ENCODE measurements at regions not wholly inside any gene's neighbourhood (a gene's known extent, or its start where the extent isn't known, plus 50 kb on each side); places are given as distances from the start of the nearest gene placed in this dataset.

DNA sequence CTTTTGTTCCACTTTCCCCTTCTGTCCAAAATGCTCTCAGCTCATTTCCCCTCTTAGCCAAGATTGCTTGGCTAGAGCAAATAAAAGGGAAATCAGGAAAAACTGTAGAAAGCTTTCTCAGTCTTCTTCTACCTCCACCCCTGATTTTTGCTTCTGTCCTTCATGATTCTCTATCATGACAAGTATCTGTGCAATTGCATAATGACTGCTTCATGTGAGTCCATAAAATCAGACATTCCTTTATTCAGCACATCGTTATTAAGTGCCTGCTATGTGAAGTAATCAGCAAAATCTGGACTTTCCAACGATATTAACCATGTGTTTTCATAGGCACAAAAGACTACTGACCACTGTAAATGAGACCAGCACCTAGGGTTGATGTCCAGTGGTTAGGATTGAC, 321.5 kb upstream of the CBLB start:
- DNase-seq (ENCODE audit: low spot score), result no peak
- 68% methylated on average over 2 of the region's 2 CpGs for WGBS (ENCODE audit: low lambda C conversion rate, missing lambda C conversion rate)

DNA sequence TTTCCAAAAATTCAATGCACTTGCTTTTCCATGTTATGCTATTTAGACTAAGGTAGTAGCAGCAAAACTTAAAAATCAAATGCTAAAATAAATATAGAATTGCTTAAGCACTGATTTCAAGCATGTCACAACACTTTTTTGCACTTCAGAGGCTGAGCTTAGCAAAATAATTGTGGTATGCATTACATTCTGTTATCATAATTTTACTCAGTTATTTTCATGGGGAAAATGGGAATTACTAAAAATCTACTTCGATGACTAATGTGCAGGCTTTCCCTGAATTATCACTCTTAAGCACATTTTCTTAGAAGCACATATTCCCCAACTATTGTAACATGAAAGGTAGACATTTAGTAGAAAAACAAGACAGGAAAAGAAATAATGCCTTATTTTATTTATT, 322.4 kb upstream of the CBLB start:
- H3K4me1 ChIP-seq (ENCODE audit: insufficient read depth), result no peaks in the 10 kb centered on the region
- no peaks in the 10 kb centered on the region for H3K79me2 ChIP-seq
- no peak overlapping the region for H3K4me3 ChIP-seq
- no peaks in the 10 kb centered on the region for H3K9me2 ChIP-seq (replicated peaks; ENCODE audit: insufficient read depth)
- no peaks in the 10 kb centered on the region for H3K9me3 ChIP-seq (ENCODE audit: low read depth)
- no peaks in the 10 kb centered on the region for H3K27me3 ChIP-seq
- H3K4me2 ChIP-seq, result no peak overlapping the region
- no peak overlapping the region for H3K27ac ChIP-seq
- 92% methylated on average over 1 of the region's 1 CpG for WGBS (ENCODE audit: low lambda C conversion rate, missing lambda C conversion rate)
- H3K36me3 ChIP-seq (replicated peaks; ENCODE audit: insufficient read depth, low read depth), result no peaks in the 10 kb centered on the region
- H2AFZ ChIP-seq, result no peak overlapping the region
- no peaks in the 10 kb centered on the region for H4K20me1 ChIP-seq (ENCODE audit: insufficient read depth, poor library complexity, severe bottlenecking)
- TF ChIP-seq CTCF (IDR thresholded peaks at IDR 0.05; ENCODE audit: poor library complexity), result no peak
- no peak for TF ChIP-seq EZH2 (IDR thresholded peaks at IDR 0.05; ENCODE audit: borderline replicate concordance)
- TF ChIP-seq EZH2phosphoT487 (IDR thresholded peaks at IDR 0.05; ENCODE audit: low read depth, severe bottlenecking, unreplicated experiment), result no peak
- DNase-seq (ENCODE audit: low spot score), result no peak

More for the DNA sequence above, 321.5 kb upstream of the CBLB start:
- no peak overlapping the region for H3K27ac ChIP-seq
- H3K4me3 ChIP-seq, result no peak overlapping the region
- no peaks in the 10 kb centered on the region for H4K20me1 ChIP-seq (ENCODE audit: insufficient read depth, poor library complexity, severe bottlenecking)
- TF ChIP-seq EZH2 (IDR thresholded peaks at IDR 0.05; ENCODE audit: borderline replicate concordance) (no peak), EZH2phosphoT487 (IDR thresholded peaks at IDR 0.05; ENCODE audit: low read depth, severe bottlenecking, unreplicated experiment) (no peak), CTCF (IDR thresholded peaks at IDR 0.05; ENCODE audit: poor library complexity) (no peak)
- no peaks in the 10 kb centered on the region for H3K9me3 ChIP-seq (ENCODE audit: low read depth)
- H2AFZ ChIP-seq, result no peak overlapping the region
- H3K79me2 ChIP-seq, result no peaks in the 10 kb centered on the region
- no peaks in the 10 kb centered on the region for H3K27me3 ChIP-seq
- no peak overlapping the region for H3K4me2 ChIP-seq
- no peaks in the 10 kb centered on the region for H3K9me2 ChIP-seq (replicated peaks; ENCODE audit: insufficient read depth)
- H3K4me1 ChIP-seq (ENCODE audit: insufficient read depth), result no peaks in the 10 kb centered on the region
- no peaks in the 10 kb centered on the region for H3K36me3 ChIP-seq (replicated peaks; ENCODE audit: insufficient read depth, low read depth)

- Histone ChIP-seq H3K4me1 (ENCODE audit: insufficient read depth) (no peaks in the 10 kb centered on the region), H3K27me3 (no peaks in the 10 kb centered on the region), H4K20me1 (ENCODE audit: insufficient read depth, poor library complexity, severe bottlenecking) (no peaks in the 10 kb centered on the region), H3K79me2 (no peaks in the 10 kb centered on the region), H3K27ac (no peak overlapping the region), H3K9me3 (ENCODE audit: low read depth) (no peaks in the 10 kb centered on the region), H3K9me2 (replicated peaks; ENCODE audit: insufficient read depth) (no peaks in the 10 kb centered on the region), H3K4me3 (no peak overlapping the region), H3K36me3 (replicated peaks; ENCODE audit: insufficient read depth, low read depth) (no peaks in the 10 kb centered on the region), H3K4me2 (no peak overlapping the region), H2AFZ (no peak overlapping the region)
- no peak for TF ChIP-seq EZH2phosphoT487 (IDR thresholded peaks at IDR 0.05; ENCODE audit: low read depth, severe bottlenecking, unreplicated experiment)
- no peak for TF ChIP-seq CTCF (IDR thresholded peaks at IDR 0.05; ENCODE audit: poor library complexity)
- 89% methylated on average over 3 of the region's 3 CpGs for WGBS (ENCODE audit: low lambda C conversion rate, missing lambda C conversion rate)
- no peak for DNase-seq (ENCODE audit: low spot score)
Measured at GRCh38 chr3:106191913-106192312, 323.1 kb upstream of the CBLB start.

GRCh38 chr3:106193876-106194275, 325.1 kb upstream of the CBLB start:
- DNase-seq (ENCODE audit: low spot score), result no peak
- Histone ChIP-seq H3K9me2 (replicated peaks; ENCODE audit: insufficient read depth) (no peaks in the 10 kb centered on the region), H3K9me3 (ENCODE audit: low read depth) (no peaks in the 10 kb centered on the region), H3K27me3 (no peaks in the 10 kb centered on the region), H3K4me1 (ENCODE audit: insufficient read depth) (no peaks in the 10 kb centered on the region), H3K27ac (no peak overlapping the region), H3K79me2 (no peaks in the 10 kb centered on the region), H3K36me3 (replicated peaks; ENCODE audit: insufficient read depth, low read depth) (no peaks in the 10 kb centered on the region), H2AFZ (no peak overlapping the region), H3K4me2 (no peak overlapping the region), H4K20me1 (ENCODE audit: insufficient read depth, poor library complexity, severe bottlenecking) (no peaks in the 10 kb centered on the region), H3K4me3 (no peak overlapping the region)
- WGBS (ENCODE audit: low lambda C conversion rate, missing lambda C conversion rate), result 87% methylated on average over 2 of the region's 2 CpGs
- no peak for TF ChIP-seq EZH2 (IDR thresholded peaks at IDR 0.05; ENCODE audit: borderline replicate concordance)
- no peak for TF ChIP-seq EZH2phosphoT487 (IDR thresholded peaks at IDR 0.05; ENCODE audit: low read depth, severe bottlenecking, unreplicated experiment)
- no peak for TF ChIP-seq CTCF (IDR thresholded peaks at IDR 0.05; ENCODE audit: poor library complexity)
